GM23338 (cell line): ENCODE measurements at regions not wholly inside any gene's neighbourhood (a gene's known extent, or its start where the extent isn't known, plus 50 kb on each side); places are given as distances from the start of the nearest gene placed in this dataset.

Source experiments
- ATAC-seq: fragments of 200-7000 bp; cut with Tn5 transposase; 3 replicates; pipeline ENCODE4 v1.9.1; 2020
- DNase-seq: peaks from one replicate; pipeline ENCODE4 v3.0.0-alpha.2; 2015; ENCODE audit warnings: low spot score
- H2AFZ ChIP-seq: fragments of 200-600 bp; sonication (generic); 2 replicates; pipeline ENCODE4 v1.8.0; 2016; ENCODE audit warnings: antibody characterized with exemption, mild to moderate bottlenecking, moderate library complexity
- H3F3A ChIP-seq: fragments of 200-600 bp; sonication (generic); replicated peaks from 2 replicates; pipeline ENCODE4 v1.8.0; 2017; ENCODE audit warnings: antibody characterized with exemption, mixed run types, low read depth
- H3K27ac ChIP-seq: fragments of 200-600 bp; sonication (generic); 2 replicates; pipeline ENCODE4 v1.6.1; 2016; ENCODE audit warnings: low read depth
- H3K27me3 ChIP-seq: fragments of 200-600 bp; sonication (generic); 2 replicates; pipeline ENCODE4 v1.8.0; 2016; ENCODE audit warnings: mild to moderate bottlenecking, mixed run types, moderate library complexity; ENCODE audit not compliant: insufficient read depth
- H3K36me3 ChIP-seq: fragments of 200-600 bp; sonication (generic); 2 replicates; pipeline ENCODE4 v1.8.0; 2016; ENCODE audit warnings: mild to moderate bottlenecking; ENCODE audit not compliant: insufficient read depth
- H3K4me1 ChIP-seq: fragments of 200-600 bp; sonication (generic); 2 replicates; pipeline ENCODE4 v1.8.0; 2016; ENCODE audit warnings: mild to moderate bottlenecking, moderate library complexity; ENCODE audit not compliant: insufficient read depth
- H3K4me2 ChIP-seq: fragments of 200-600 bp; sonication (generic); 2 replicates; pipeline ENCODE4 v1.7.1; 2017; ENCODE audit warnings: mixed run types
- H3K4me3 ChIP-seq: fragments of 200-600 bp; sonication (generic); 2 replicates; pipeline ENCODE4 v1.6.1; 2016; ENCODE audit warnings: mixed run types
- H3K79me2 ChIP-seq: fragments of 200-600 bp; sonication (generic); replicated peaks from 2 replicates; pipeline ENCODE4 v1.8.0; 2017; ENCODE audit warnings: mild to moderate bottlenecking; ENCODE audit not compliant: insufficient read depth
- H3K9me2 ChIP-seq: fragments of 200-600 bp; sonication (generic); 2 replicates; pipeline ENCODE4 v1.8.0; 2017; ENCODE audit not compliant: insufficient read depth
- H4K20me1 ChIP-seq: fragments of 200-600 bp; sonication (generic); replicated peaks from 2 replicates; pipeline ENCODE4 v1.8.0; 2017; ENCODE audit warnings: mild to moderate bottlenecking; ENCODE audit not compliant: insufficient read depth
- H3K27ac Mint-ChIP-seq: 2 replicates; pipeline ENCODE4 v1.8.0; 2020; ENCODE audit warnings: inconsistent platforms, mild to moderate bottlenecking, moderate library complexity, mixed read lengths
- H3K27me3 Mint-ChIP-seq: 3 replicates; pipeline ENCODE4 v1.8.0; 2022; ENCODE audit warnings: low read depth, mild to moderate bottlenecking, moderate library complexity, mixed read lengths, inconsistent platforms; ENCODE audit not compliant: insufficient read depth, poor library complexity
- H3K36me3 Mint-ChIP-seq: 3 replicates; pipeline ENCODE4 v1.8.0; 2021; ENCODE audit warnings: low read depth, mild to moderate bottlenecking, inconsistent platforms, moderate library complexity, mixed read lengths
- H3K4me1 Mint-ChIP-seq: 3 replicates; pipeline ENCODE4 v1.8.0; 2020; ENCODE audit warnings: mild to moderate bottlenecking, inconsistent platforms, mixed read lengths
- H3K4me3 Mint-ChIP-seq: 3 replicates; pipeline ENCODE4 v1.8.0; 2021; ENCODE audit warnings: moderate library complexity, mild to moderate bottlenecking, inconsistent platforms, mixed read lengths
- H3K9me3 Mint-ChIP-seq: 3 replicates; pipeline ENCODE4 v1.8.0; 2020; ENCODE audit warnings: moderate library complexity, mild to moderate bottlenecking, inconsistent platforms, mixed read lengths
- EZH2phosphoT487 ChIP-seq: fragments of 200-600 bp; sonication (generic); IDR thresholded peaks from one replicate; pipeline ENCODE4 v1.8.1; 2018; ENCODE audit warnings: antibody characterized with exemption; ENCODE audit not compliant: unreplicated experiment
- NANOG ChIP-seq: IDR thresholded peaks from 2 replicates; pipeline ENCODE4 v1.6.1; 2016; ENCODE audit warnings: antibody characterized with exemption, borderline replicate concordance
- POLR2AphosphoS5 ChIP-seq: IDR thresholded peaks from 2 replicates; pipeline ENCODE4 v1.6.1; 2016; ENCODE audit warnings: antibody characterized with exemption, low read depth
- STAT1 ChIP-seq: IDR thresholded peaks from one replicate; pipeline ENCODE4 v1.6.1; 2016; ENCODE audit warnings: antibody characterized with exemption; ENCODE audit not compliant: unreplicated experiment
- ZNF331 ChIP-seq: fragments of 250-450 bp; sonication (Bioruptor Pico); IDR thresholded peaks from 2 replicates; pipeline ENCODE4 v1.5.0; 2020; ENCODE audit warnings: low read depth, mild to moderate bottlenecking, moderate library complexity
- TF ChIP-seq, protein P1 (sequence below): IDR thresholded peaks from one replicate; pipeline ENCODE4 v1.6.1; 2018; ENCODE audit warnings: antibody characterized with exemption; ENCODE audit not compliant: unreplicated experiment
- TF ChIP-seq, protein P2 (sequence below): fragments of 250-450 bp; sonication (Bioruptor Pico); IDR thresholded peaks from 2 replicates; pipeline ENCODE4 v1.5.0; 2020; ENCODE audit warnings: mild to moderate bottlenecking, moderate library complexity
- TF ChIP-seq, protein P3 (sequence below), 2 experiments: fragments of 200-600 bp in 1 of 2; sonication (generic) in 1 of 2; conservative IDR thresholded peaks; 2 replicates each; pipeline versions ENCODE4 v1.5.1 to v1.6.1; 2016 to 2017; ENCODE audit warnings: antibody characterized with exemption in 2 of 2, low read depth in 2 of 2, mild to moderate bottlenecking in 2 of 2, moderate library complexity in 1 of 2

DNA sequence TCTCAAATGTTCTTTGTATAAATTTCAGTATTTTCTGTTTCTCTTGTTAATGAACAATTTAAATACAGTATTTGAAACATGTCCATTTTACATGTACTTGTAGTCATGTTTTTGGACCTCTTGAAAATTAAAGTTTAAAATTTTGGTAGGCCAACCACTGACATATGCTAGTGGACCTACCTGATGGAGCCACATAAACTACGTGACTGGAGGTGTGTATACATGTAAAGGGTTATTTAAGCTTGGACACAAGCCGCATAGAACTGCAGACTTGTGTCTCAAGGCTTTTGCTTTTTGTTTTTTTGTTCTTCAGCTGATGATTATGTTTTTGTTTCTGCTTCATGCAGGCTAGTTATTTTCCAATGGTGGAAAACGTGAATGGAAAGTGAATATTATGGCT, 568.5 kb upstream of the MDGA2 start:
- Mint-ChIP-seq H3K9me3 (no peaks in the 10 kb centered on the region), H3K27ac (no peak overlapping the region), H3K4me1 (peaks cover 23% of the 10 kb centered on the region), H3K27me3 (peaks cover 9% of the 10 kb centered on the region), H3K36me3 (peaks cover 45% of the 10 kb centered on the region), H3K4me3 (no peak overlapping the region)
- peaks cover 26% of the 10 kb centered on the region for H4K20me1 ChIP-seq
- H3K79me2 ChIP-seq, result peaks cover 91% of the 10 kb centered on the region
- H3F3A ChIP-seq, result no peaks in the 10 kb centered on the region
- H3K4me3 ChIP-seq, result no peak overlapping the region
- H3K27ac ChIP-seq, result no peak overlapping the region
- ATAC-seq (no peak), DNase-seq (no peak)
- peaks cover 15% of the 10 kb centered on the region; the same call in 1 of the 2 replicates for H3K36me3 ChIP-seq
- no peak overlapping the region for H3K4me2 ChIP-seq
- H3K27me3 ChIP-seq, result no peaks in the 10 kb centered on the region
- TF ChIP-seq POLR2AphosphoS5 (peak; percentile 83), NANOG (no peak)
- no peak overlapping the region for H2AFZ ChIP-seq
- no peaks in the 10 kb centered on the region for H3K9me2 ChIP-seq
- 0 out of 2 replicates have a peak, but pooled peaks cover 4% of the 10 kb centered on the region for H3K4me1 ChIP-seq

DNA sequence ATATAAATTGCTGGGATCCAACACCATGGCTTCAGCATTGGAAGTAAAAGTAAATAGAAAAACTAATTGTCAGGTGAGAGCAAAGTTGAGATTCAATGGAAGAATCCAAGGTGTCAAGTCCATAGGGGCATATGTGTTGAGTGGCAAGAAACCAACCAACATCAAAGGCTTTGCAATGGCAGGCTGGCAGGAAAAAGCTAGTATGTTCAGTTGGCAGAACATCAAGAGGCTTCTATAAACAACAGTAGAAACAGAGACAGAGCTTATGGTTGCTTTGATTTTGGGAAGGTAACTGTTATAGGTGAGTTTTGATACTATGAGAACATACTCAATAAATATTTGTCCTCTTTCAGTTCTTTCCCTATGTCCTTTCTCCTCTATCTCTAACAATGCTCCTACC, 553.7 kb upstream of the MDGA2 start:
- H3K9me2 ChIP-seq, result no peaks in the 10 kb centered on the region
- H3F3A ChIP-seq, result 0 out of 2 replicates have a peak, but pooled peaks cover 3% of the 10 kb centered on the region
- H3K79me2 ChIP-seq, result peaks cover 9% of the 10 kb centered on the region
- DNase-seq (no peak), ATAC-seq (no peak)
- no peak overlapping the region for H3K4me3 Mint-ChIP-seq
- no peak overlapping the region for H2AFZ ChIP-seq
- H3K4me1 Mint-ChIP-seq, result peaks cover 14% of the 10 kb centered on the region
- H3K27me3 ChIP-seq, result no peaks in the 10 kb centered on the region
- H3K36me3 Mint-ChIP-seq, result peaks cover 20% of the 10 kb centered on the region
- H3K9me3 Mint-ChIP-seq, result no peaks in the 10 kb centered on the region
- peaks cover 38% of the 10 kb centered on the region for H4K20me1 ChIP-seq
- H3K27me3 Mint-ChIP-seq, result no peaks in the 10 kb centered on the region
- no peak overlapping the region for H3K4me3 ChIP-seq
- TF ChIP-seq STAT1 (no peak), EZH2phosphoT487 (no peak), POLR2AphosphoS5 (no peak), ZNF331 (CRISPR knock-in tag) (no peak)
- TF ChIP-seq, protein P1, sequence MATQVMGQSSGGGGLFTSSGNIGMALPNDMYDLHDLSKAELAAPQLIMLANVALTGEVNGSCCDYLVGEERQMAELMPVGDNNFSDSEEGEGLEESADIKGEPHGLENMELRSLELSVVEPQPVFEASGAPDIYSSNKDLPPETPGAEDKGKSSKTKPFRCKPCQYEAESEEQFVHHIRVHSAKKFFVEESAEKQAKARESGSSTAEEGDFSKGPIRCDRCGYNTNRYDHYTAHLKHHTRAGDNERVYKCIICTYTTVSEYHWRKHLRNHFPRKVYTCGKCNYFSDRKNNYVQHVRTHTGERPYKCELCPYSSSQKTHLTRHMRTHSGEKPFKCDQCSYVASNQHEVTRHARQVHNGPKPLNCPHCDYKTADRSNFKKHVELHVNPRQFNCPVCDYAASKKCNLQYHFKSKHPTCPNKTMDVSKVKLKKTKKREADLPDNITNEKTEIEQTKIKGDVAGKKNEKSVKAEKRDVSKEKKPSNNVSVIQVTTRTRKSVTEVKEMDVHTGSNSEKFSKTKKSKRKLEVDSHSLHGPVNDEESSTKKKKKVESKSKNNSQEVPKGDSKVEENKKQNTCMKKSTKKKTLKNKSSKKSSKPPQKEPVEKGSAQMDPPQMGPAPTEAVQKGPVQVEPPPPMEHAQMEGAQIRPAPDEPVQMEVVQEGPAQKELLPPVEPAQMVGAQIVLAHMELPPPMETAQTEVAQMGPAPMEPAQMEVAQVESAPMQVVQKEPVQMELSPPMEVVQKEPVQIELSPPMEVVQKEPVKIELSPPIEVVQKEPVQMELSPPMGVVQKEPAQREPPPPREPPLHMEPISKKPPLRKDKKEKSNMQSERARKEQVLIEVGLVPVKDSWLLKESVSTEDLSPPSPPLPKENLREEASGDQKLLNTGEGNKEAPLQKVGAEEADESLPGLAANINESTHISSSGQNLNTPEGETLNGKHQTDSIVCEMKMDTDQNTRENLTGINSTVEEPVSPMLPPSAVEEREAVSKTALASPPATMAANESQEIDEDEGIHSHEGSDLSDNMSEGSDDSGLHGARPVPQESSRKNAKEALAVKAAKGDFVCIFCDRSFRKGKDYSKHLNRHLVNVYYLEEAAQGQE, result no peak
- TF ChIP-seq, protein P2, sequence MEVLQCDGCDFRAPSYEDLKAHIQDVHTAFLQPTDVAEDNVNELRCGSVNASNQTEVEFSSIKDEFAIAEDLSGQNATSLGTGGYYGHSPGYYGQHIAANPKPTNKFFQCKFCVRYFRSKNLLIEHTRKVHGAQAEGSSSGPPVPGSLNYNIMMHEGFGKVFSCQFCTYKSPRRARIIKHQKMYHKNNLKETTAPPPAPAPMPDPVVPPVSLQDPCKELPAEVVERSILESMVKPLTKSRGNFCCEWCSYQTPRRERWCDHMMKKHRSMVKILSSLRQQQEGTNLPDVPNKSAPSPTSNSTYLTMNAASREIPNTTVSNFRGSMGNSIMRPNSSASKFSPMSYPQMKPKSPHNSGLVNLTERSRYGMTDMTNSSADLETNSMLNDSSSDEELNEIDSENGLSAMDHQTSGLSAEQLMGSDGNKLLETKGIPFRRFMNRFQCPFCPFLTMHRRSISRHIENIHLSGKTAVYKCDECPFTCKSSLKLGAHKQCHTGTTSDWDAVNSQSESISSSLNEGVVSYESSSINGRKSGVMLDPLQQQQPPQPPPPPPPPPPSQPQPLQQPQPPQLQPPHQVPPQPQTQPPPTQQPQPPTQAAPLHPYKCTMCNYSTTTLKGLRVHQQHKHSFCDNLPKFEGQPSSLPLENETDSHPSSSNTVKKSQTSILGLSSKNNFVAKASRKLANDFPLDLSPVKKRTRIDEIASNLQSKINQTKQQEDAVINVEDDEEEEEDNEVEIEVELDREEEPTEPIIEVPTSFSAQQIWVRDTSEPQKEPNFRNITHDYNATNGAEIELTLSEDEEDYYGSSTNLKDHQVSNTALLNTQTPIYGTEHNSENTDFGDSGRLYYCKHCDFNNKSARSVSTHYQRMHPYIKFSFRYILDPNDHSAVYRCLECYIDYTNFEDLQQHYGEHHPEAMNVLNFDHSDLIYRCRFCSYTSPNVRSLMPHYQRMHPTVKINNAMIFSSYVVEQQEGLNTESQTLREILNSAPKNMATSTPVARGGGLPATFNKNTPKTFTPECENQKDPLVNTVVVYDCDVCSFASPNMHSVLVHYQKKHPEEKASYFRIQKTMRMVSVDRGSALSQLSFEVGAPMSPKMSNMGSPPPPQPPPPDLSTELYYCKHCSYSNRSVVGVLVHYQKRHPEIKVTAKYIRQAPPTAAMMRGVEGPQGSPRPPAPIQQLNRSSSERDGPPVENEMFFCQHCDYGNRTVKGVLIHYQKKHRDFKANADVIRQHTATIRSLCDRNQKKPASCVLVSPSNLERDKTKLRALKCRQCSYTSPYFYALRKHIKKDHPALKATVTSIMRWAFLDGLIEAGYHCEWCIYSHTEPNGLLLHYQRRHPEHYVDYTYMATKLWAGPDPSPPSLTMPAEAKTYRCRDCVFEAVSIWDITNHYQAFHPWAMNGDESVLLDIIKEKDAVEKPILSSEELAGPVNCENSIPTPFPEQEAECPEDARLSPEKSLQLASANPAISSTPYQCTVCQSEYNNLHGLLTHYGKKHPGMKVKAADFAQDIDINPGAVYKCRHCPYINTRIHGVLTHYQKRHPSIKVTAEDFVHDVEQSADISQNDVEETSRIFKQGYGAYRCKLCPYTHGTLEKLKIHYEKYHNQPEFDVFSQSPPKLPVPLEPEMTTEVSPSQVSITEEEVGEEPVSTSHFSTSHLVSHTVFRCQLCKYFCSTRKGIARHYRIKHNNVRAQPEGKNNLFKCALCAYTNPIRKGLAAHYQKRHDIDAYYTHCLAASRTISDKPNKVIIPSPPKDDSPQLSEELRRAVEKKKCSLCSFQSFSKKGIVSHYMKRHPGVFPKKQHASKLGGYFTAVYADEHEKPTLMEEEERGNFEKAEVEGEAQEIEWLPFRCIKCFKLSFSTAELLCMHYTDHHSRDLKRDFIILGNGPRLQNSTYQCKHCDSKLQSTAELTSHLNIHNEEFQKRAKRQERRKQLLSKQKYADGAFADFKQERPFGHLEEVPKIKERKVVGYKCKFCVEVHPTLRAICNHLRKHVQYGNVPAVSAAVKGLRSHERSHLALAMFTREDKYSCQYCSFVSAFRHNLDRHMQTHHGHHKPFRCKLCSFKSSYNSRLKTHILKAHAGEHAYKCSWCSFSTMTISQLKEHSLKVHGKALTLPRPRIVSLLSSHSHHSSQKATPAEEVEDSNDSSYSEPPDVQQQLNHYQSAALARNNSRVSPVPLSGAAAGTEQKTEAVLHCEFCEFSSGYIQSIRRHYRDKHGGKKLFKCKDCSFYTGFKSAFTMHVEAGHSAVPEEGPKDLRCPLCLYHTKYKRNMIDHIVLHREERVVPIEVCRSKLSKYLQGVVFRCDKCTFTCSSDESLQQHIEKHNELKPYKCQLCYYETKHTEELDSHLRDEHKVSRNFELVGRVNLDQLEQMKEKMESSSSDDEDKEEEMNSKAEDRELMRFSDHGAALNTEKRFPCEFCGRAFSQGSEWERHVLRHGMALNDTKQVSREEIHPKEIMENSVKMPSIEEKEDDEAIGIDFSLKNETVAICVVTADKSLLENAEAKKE (CRISPR knock-in tag), result no peak
- TF ChIP-seq, protein P3, sequence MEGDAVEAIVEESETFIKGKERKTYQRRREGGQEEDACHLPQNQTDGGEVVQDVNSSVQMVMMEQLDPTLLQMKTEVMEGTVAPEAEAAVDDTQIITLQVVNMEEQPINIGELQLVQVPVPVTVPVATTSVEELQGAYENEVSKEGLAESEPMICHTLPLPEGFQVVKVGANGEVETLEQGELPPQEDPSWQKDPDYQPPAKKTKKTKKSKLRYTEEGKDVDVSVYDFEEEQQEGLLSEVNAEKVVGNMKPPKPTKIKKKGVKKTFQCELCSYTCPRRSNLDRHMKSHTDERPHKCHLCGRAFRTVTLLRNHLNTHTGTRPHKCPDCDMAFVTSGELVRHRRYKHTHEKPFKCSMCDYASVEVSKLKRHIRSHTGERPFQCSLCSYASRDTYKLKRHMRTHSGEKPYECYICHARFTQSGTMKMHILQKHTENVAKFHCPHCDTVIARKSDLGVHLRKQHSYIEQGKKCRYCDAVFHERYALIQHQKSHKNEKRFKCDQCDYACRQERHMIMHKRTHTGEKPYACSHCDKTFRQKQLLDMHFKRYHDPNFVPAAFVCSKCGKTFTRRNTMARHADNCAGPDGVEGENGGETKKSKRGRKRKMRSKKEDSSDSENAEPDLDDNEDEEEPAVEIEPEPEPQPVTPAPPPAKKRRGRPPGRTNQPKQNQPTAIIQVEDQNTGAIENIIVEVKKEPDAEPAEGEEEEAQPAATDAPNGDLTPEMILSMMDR (conservative IDR thresholded peaks at IDR 0.05; ENCODE audit: low read depth in 2 of 2), result no peak
- H3K27ac ChIP-seq, result no peak overlapping the region
- H3K4me2 ChIP-seq, result no peak overlapping the region
- peaks cover 12% of the 10 kb centered on the region; the same call in 1 of the 2 replicates for H3K36me3 ChIP-seq
- no peak overlapping the region for H3K27ac Mint-ChIP-seq
- no peaks in the 10 kb centered on the region for H3K4me1 ChIP-seq
